GM23338 (cell line): ENCODE measurements at regions not wholly inside any gene's neighbourhood (a gene's known extent, or its start where the extent isn't known, plus 50 kb on each side); places are given as distances from the start of the nearest gene placed in this dataset.

Source experiments
- ATAC-seq: fragments of 200-7000 bp; cut with Tn5 transposase; 3 replicates; pipeline ENCODE4 v1.9.1; 2020
- DNase-seq: peaks from one replicate; pipeline ENCODE4 v3.0.0-alpha.2; 2015; ENCODE audit warnings: low spot score
- H2AFZ ChIP-seq: fragments of 200-600 bp; sonication (generic); 2 replicates; pipeline ENCODE4 v1.8.0; 2016; ENCODE audit warnings: antibody characterized with exemption, mild to moderate bottlenecking, moderate library complexity
- H3F3A ChIP-seq: fragments of 200-600 bp; sonication (generic); replicated peaks from 2 replicates; pipeline ENCODE4 v1.8.0; 2017; ENCODE audit warnings: antibody characterized with exemption, mixed run types, low read depth
- H3K27ac ChIP-seq: fragments of 200-600 bp; sonication (generic); 2 replicates; pipeline ENCODE4 v1.6.1; 2016; ENCODE audit warnings: low read depth
- H3K27me3 ChIP-seq: fragments of 200-600 bp; sonication (generic); 2 replicates; pipeline ENCODE4 v1.8.0; 2016; ENCODE audit warnings: mild to moderate bottlenecking, mixed run types, moderate library complexity; ENCODE audit not compliant: insufficient read depth
- H3K36me3 ChIP-seq: fragments of 200-600 bp; sonication (generic); 2 replicates; pipeline ENCODE4 v1.8.0; 2016; ENCODE audit warnings: mild to moderate bottlenecking; ENCODE audit not compliant: insufficient read depth
- H3K4me1 ChIP-seq: fragments of 200-600 bp; sonication (generic); 2 replicates; pipeline ENCODE4 v1.8.0; 2016; ENCODE audit warnings: mild to moderate bottlenecking, moderate library complexity; ENCODE audit not compliant: insufficient read depth
- H3K4me2 ChIP-seq: fragments of 200-600 bp; sonication (generic); 2 replicates; pipeline ENCODE4 v1.7.1; 2017; ENCODE audit warnings: mixed run types
- H3K4me3 ChIP-seq: fragments of 200-600 bp; sonication (generic); 2 replicates; pipeline ENCODE4 v1.6.1; 2016; ENCODE audit warnings: mixed run types
- H3K79me2 ChIP-seq: fragments of 200-600 bp; sonication (generic); replicated peaks from 2 replicates; pipeline ENCODE4 v1.8.0; 2017; ENCODE audit warnings: mild to moderate bottlenecking; ENCODE audit not compliant: insufficient read depth
- H3K9me2 ChIP-seq: fragments of 200-600 bp; sonication (generic); 2 replicates; pipeline ENCODE4 v1.8.0; 2017; ENCODE audit not compliant: insufficient read depth
- H4K20me1 ChIP-seq: fragments of 200-600 bp; sonication (generic); replicated peaks from 2 replicates; pipeline ENCODE4 v1.8.0; 2017; ENCODE audit warnings: mild to moderate bottlenecking; ENCODE audit not compliant: insufficient read depth
- H3K27ac Mint-ChIP-seq: 2 replicates; pipeline ENCODE4 v1.8.0; 2020; ENCODE audit warnings: inconsistent platforms, mild to moderate bottlenecking, moderate library complexity, mixed read lengths
- H3K27me3 Mint-ChIP-seq: 3 replicates; pipeline ENCODE4 v1.8.0; 2022; ENCODE audit warnings: low read depth, mild to moderate bottlenecking, moderate library complexity, mixed read lengths, inconsistent platforms; ENCODE audit not compliant: insufficient read depth, poor library complexity
- H3K36me3 Mint-ChIP-seq: 3 replicates; pipeline ENCODE4 v1.8.0; 2021; ENCODE audit warnings: low read depth, mild to moderate bottlenecking, inconsistent platforms, moderate library complexity, mixed read lengths
- H3K4me1 Mint-ChIP-seq: 3 replicates; pipeline ENCODE4 v1.8.0; 2020; ENCODE audit warnings: mild to moderate bottlenecking, inconsistent platforms, mixed read lengths
- H3K4me3 Mint-ChIP-seq: 3 replicates; pipeline ENCODE4 v1.8.0; 2021; ENCODE audit warnings: moderate library complexity, mild to moderate bottlenecking, inconsistent platforms, mixed read lengths
- H3K9me3 Mint-ChIP-seq: 3 replicates; pipeline ENCODE4 v1.8.0; 2020; ENCODE audit warnings: moderate library complexity, mild to moderate bottlenecking, inconsistent platforms, mixed read lengths
- CREB1 ChIP-seq: fragments of 250-450 bp; sonication (Bioruptor Pico); IDR thresholded peaks from 2 replicates; pipeline ENCODE4 v1.5.0; 2020; ENCODE audit warnings: low read depth, mild to moderate bottlenecking, moderate library complexity
- EZH2 ChIP-seq: fragments of 200-600 bp; sonication (generic); IDR thresholded peaks from one replicate; pipeline ENCODE4 v1.8.0; 2017; ENCODE audit warnings: antibody characterized with exemption, mild to moderate bottlenecking, low read depth; ENCODE audit not compliant: unreplicated experiment
- EZH2phosphoT487 ChIP-seq: fragments of 200-600 bp; sonication (generic); IDR thresholded peaks from one replicate; pipeline ENCODE4 v1.8.1; 2018; ENCODE audit warnings: antibody characterized with exemption; ENCODE audit not compliant: unreplicated experiment
- JUNB ChIP-seq: IDR thresholded peaks from one replicate; pipeline ENCODE4 v1.6.1; 2016; ENCODE audit warnings: antibody characterized with exemption; ENCODE audit not compliant: unreplicated experiment
- NANOG ChIP-seq: IDR thresholded peaks from 2 replicates; pipeline ENCODE4 v1.6.1; 2016; ENCODE audit warnings: antibody characterized with exemption, borderline replicate concordance
- POLR2AphosphoS5 ChIP-seq: IDR thresholded peaks from 2 replicates; pipeline ENCODE4 v1.6.1; 2016; ENCODE audit warnings: antibody characterized with exemption, low read depth
- STAT1 ChIP-seq: IDR thresholded peaks from one replicate; pipeline ENCODE4 v1.6.1; 2016; ENCODE audit warnings: antibody characterized with exemption; ENCODE audit not compliant: unreplicated experiment
- ZNF331 ChIP-seq: fragments of 250-450 bp; sonication (Bioruptor Pico); IDR thresholded peaks from 2 replicates; pipeline ENCODE4 v1.5.0; 2020; ENCODE audit warnings: low read depth, mild to moderate bottlenecking, moderate library complexity
- ZNF462 ChIP-seq: fragments of 250-450 bp; sonication (Bioruptor Pico); IDR thresholded peaks from 2 replicates; pipeline ENCODE4 v1.5.0; 2020; ENCODE audit warnings: mild to moderate bottlenecking, moderate library complexity

DNA sequence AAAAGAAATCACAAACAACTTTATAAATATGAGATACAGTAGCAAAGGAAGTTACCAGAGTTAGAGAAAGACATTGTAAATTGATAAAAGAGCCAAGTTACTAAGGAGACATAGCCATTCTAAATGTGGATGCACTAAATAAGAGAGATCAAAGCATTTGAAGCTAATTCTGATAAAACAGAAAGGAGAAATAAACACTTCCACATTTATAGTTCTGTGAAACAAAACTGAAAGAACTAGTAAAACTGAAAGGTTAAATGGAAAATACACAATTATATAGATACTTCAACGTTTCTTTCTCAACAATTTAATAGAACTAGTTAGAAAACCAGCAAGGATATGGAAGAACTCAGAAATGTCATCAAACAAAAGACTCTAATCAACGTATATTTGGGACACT, 309.0 kb upstream of the CDH2 start (continued):
- TF ChIP-seq ZNF462 (CRISPR knock-in tag) = no peak
- no peak for TF ChIP-seq JUNB
- no peak for TF ChIP-seq STAT1
- no peak for TF ChIP-seq EZH2phosphoT487
- TF ChIP-seq EZH2 = no peak
- TF ChIP-seq NANOG = no peak

DNA sequence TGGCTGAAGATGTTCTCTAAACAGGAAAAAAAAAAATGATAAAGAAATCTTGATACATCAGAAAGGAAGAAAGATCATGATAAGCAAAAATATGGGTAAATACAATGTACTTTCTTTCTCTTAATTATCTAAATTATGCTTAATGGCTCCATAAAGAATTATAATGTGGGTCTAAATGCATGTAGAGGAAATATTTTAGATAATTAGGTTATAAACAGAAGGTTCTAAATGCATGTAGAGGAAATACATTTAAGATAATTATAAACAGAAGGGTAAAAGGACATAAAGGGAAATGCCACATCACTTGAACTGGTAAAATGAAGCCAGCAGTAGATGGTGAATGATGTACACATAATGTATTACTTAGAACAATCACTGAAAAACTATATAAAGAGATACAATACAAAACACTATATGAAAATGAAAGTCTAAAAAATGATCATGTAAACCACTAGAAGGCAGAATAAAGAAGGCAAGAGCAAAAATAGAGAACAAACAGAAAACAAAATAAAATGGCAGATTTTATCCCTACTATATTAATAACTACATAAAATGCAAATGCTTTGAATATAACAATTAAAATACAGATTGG, 308.4 kb upstream of the CDH2 start:
- Histone ChIP-seq H3F3A (no peaks in the 10 kb centered on the region), H3K27me3 (no peaks in the 10 kb centered on the region), H3K36me3 (no peaks in the 10 kb centered on the region), H2AFZ (no peak overlapping the region), H3K4me3 (no peak overlapping the region), H3K79me2 (no peaks in the 10 kb centered on the region), H3K4me1 (no peaks in the 10 kb centered on the region), H3K27ac (no peak overlapping the region), H4K20me1 (no peaks in the 10 kb centered on the region), H3K9me2 (no peaks in the 10 kb centered on the region), H3K4me2 (no peak overlapping the region)
- Mint-ChIP-seq H3K36me3 (no peaks in the 10 kb centered on the region), H3K27me3 (peaks cover 3% of the 10 kb centered on the region), H3K4me1 (no peaks in the 10 kb centered on the region), H3K9me3 (no peaks in the 10 kb centered on the region), H3K27ac (no peak overlapping the region), H3K4me3 (no peak overlapping the region)
- DNase-seq (no peak), ATAC-seq (no peak)
- TF ChIP-seq ZNF462 (CRISPR knock-in tag) (no peak), ZNF331 (CRISPR knock-in tag) (no peak), POLR2AphosphoS5 (no peak), STAT1 (no peak), EZH2 (no peak), CREB1 (no peak), EZH2phosphoT487 (no peak)
